WTC11 (cell line): ENCODE measurements at regions not wholly inside any gene's neighbourhood (a gene's known extent, or its start where the extent isn't known, plus 50 kb on each side); places are given as distances from the start of the nearest gene placed in this dataset.

Experiments
- TF ChIP-seq, protein P1 (sequence below): fragments of 200-600 bp; IDR thresholded peaks from 2 replicates; pipeline ENCODE4 v1.8.0; 2022; ENCODE audit warnings: antibody characterized with exemption
- TF ChIP-seq, protein P2 (sequence below): sonication (generic); formaldehyde crosslinking; IDR thresholded peaks from 2 replicates; pipeline ENCODE4 v1.8.0; 2022; ENCODE audit warnings: missing genetic modification reagents

GRCh38 chr4:120452001-120452400 is 385.4 kb upstream of the MAD2L1 start:
- TF ChIP-seq, protein P1, sequence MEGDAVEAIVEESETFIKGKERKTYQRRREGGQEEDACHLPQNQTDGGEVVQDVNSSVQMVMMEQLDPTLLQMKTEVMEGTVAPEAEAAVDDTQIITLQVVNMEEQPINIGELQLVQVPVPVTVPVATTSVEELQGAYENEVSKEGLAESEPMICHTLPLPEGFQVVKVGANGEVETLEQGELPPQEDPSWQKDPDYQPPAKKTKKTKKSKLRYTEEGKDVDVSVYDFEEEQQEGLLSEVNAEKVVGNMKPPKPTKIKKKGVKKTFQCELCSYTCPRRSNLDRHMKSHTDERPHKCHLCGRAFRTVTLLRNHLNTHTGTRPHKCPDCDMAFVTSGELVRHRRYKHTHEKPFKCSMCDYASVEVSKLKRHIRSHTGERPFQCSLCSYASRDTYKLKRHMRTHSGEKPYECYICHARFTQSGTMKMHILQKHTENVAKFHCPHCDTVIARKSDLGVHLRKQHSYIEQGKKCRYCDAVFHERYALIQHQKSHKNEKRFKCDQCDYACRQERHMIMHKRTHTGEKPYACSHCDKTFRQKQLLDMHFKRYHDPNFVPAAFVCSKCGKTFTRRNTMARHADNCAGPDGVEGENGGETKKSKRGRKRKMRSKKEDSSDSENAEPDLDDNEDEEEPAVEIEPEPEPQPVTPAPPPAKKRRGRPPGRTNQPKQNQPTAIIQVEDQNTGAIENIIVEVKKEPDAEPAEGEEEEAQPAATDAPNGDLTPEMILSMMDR, result no peak
- TF ChIP-seq, protein P2, sequence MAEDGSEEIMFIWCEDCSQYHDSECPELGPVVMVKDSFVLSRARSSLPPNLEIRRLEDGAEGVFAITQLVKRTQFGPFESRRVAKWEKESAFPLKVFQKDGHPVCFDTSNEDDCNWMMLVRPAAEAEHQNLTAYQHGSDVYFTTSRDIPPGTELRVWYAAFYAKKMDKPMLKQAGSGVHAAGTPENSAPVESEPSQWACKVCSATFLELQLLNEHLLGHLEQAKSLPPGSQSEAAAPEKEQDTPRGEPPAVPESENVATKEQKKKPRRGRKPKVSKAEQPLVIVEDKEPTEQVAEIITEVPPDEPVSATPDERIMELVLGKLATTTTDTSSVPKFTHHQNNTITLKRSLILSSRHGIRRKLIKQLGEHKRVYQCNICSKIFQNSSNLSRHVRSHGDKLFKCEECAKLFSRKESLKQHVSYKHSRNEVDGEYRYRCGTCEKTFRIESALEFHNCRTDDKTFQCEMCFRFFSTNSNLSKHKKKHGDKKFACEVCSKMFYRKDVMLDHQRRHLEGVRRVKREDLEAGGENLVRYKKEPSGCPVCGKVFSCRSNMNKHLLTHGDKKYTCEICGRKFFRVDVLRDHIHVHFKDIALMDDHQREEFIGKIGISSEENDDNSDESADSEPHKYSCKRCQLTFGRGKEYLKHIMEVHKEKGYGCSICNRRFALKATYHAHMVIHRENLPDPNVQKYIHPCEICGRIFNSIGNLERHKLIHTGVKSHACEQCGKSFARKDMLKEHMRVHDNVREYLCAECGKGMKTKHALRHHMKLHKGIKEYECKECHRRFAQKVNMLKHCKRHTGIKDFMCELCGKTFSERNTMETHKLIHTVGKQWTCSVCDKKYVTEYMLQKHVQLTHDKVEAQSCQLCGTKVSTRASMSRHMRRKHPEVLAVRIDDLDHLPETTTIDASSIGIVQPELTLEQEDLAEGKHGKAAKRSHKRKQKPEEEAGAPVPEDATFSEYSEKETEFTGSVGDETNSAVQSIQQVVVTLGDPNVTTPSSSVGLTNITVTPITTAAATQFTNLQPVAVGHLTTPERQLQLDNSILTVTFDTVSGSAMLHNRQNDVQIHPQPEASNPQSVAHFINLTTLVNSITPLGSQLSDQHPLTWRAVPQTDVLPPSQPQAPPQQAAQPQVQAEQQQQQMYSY (CRISPR knock-in tag), result no peak
